Trophoblast cell (in vitro differentiated cells and primary cell): ENCODE measurements at regions not wholly inside any gene's neighbourhood (a gene's known extent, or its start where the extent isn't known, plus 50 kb on each side); places are given as distances from the start of the nearest gene placed in this dataset.

Source experiments
- DNase-seq, 2 donors: peaks; one replicate each; pipeline ENCODE4 v3.0.0-alpha.2; 2016
- H2AFZ ChIP-seq: 2 replicates; pipeline ENCODE4 v1.6.1; 2013; ENCODE audit warnings: low read length, moderate library complexity, mild to moderate bottlenecking; ENCODE audit not compliant: insufficient read depth, poor library complexity
- H2AK5ac ChIP-seq: 2 replicates; pipeline ENCODE4 v1.6.1; 2013; ENCODE audit warnings: mild to moderate bottlenecking, low read length
- H2BK120ac ChIP-seq: 2 replicates; pipeline ENCODE4 v1.6.1; 2013; ENCODE audit warnings: low read length, mild to moderate bottlenecking, moderate library complexity; ENCODE audit not compliant: insufficient read depth, poor library complexity
- H2BK12ac ChIP-seq: 2 replicates; pipeline ENCODE4 v1.6.1; 2013; ENCODE audit warnings: mild to moderate bottlenecking, low read length, moderate library complexity
- H2BK5ac ChIP-seq: 2 replicates; pipeline ENCODE4 v1.6.1; 2013; ENCODE audit warnings: low read length, low read depth, moderate library complexity, mild to moderate bottlenecking; ENCODE audit not compliant: poor library complexity
- H3K14ac ChIP-seq: 2 replicates; pipeline ENCODE4 v1.6.1; 2013; ENCODE audit warnings: mild to moderate bottlenecking, low read length
- H3K18ac ChIP-seq: 2 replicates; pipeline ENCODE4 v1.6.1; 2013; ENCODE audit warnings: mild to moderate bottlenecking, low read length
- H3K23ac ChIP-seq: 2 replicates; pipeline ENCODE4 v1.6.1; 2013; ENCODE audit warnings: low read length
- H3K27ac ChIP-seq: 2 replicates; pipeline ENCODE4 v1.5.1; 2013; ENCODE audit warnings: low read depth, mild to moderate bottlenecking, inconsistent platforms, low read length, moderate library complexity
- H3K27me3 ChIP-seq: 2 replicates; pipeline ENCODE4 v1.6.1; 2013; ENCODE audit warnings: inconsistent platforms, mild to moderate bottlenecking, low read length, moderate library complexity; ENCODE audit not compliant: insufficient read depth
- H3K36me3 ChIP-seq, 2 experiments: 1 replicate in 1 of 2; 2 replicates in 1 of 2; pipeline ENCODE4 v1.6.1; 2013; ENCODE audit warnings: low read length in 2 of 2, mild to moderate bottlenecking in 2 of 2, moderate library complexity in 1 of 2; ENCODE audit not compliant: insufficient read depth in 2 of 2, control insufficient read depth in 1 of 2
- H3K4ac ChIP-seq: 2 replicates; pipeline ENCODE4 v1.6.1; 2013; ENCODE audit warnings: low read depth, mild to moderate bottlenecking, low read length, moderate library complexity
- H3K4me1 ChIP-seq, 2 experiments: 1 replicate in 1 of 2; 2 replicates in 1 of 2; pipeline ENCODE4 v1.6.1; 2013; ENCODE audit warnings: low read length in 2 of 2, mild to moderate bottlenecking in 2 of 2, moderate library complexity in 1 of 2; ENCODE audit not compliant: insufficient read depth in 2 of 2, control insufficient read depth in 1 of 2
- H3K4me2 ChIP-seq: 2 replicates; pipeline ENCODE4 v1.6.1; 2013; ENCODE audit warnings: inconsistent platforms, mild to moderate bottlenecking, low read length, moderate library complexity
- H3K4me3 ChIP-seq: 2 replicates; pipeline ENCODE4 v1.5.1; 2013; ENCODE audit warnings: mild to moderate bottlenecking, low read depth, low read length, inconsistent platforms
- H3K79me1 ChIP-seq: one replicate; pipeline ENCODE4 v1.6.1; 2013; ENCODE audit warnings: low read length
- H3K79me2 ChIP-seq: 2 replicates; pipeline ENCODE4 v1.6.1; 2013; ENCODE audit warnings: low read length, mild to moderate bottlenecking; ENCODE audit not compliant: control insufficient read depth, insufficient read depth, poor library complexity
- H3K9ac ChIP-seq: 2 replicates; pipeline ENCODE4 v1.6.1; 2013; ENCODE audit warnings: mild to moderate bottlenecking, low read length
- H3K9me3 ChIP-seq: 2 replicates; pipeline ENCODE4 v1.6.1; 2013; ENCODE audit warnings: low read depth, mild to moderate bottlenecking, control low read depth, inconsistent platforms, low read length; ENCODE audit not compliant: insufficient read depth
- H4K12ac ChIP-seq: 2 replicates; pipeline ENCODE4 v1.6.1; 2013; ENCODE audit warnings: low read depth, mild to moderate bottlenecking, low read length, moderate library complexity
- H4K8ac ChIP-seq: 2 replicates; pipeline ENCODE4 v1.6.1; 2013; ENCODE audit warnings: low read depth, mild to moderate bottlenecking, low read length, moderate library complexity
- H4K91ac ChIP-seq: one replicate; pipeline ENCODE4 v1.6.1; 2013; ENCODE audit warnings: low read depth, mild to moderate bottlenecking, low read length, moderate library complexity
- WGBS: extraction: QIAGEN DNeasy Blood & Tissue Kit; methylation state at CpG from one replicate; pipeline ENCODE4 v1.1.7; 2013; ENCODE audit warnings: missing lambda C conversion rate; ENCODE audit not compliant: insufficient read length, insufficient coverage; ENCODE audit errors: extremely low coverage; 5-methylcytosine and 5-hydroxymethylcytosine counted together

GRCh38 chr20:12928755-12929401 lies 79.9 kb upstream of the SPTLC3 start:
- Histone ChIP-seq H3K4me1 (no peaks in the 10 kb centered on the region), H3K36me3 (no peaks in the 10 kb centered on the region), H3K4me3 (no peak overlapping the region), H3K27ac (no peak overlapping the region), H4K12ac (no peak overlapping the region), H4K8ac (no peak overlapping the region), H2BK5ac (no peak overlapping the region), H3K79me1 (no peaks in the 10 kb centered on the region), H3K27me3 (no peaks in the 10 kb centered on the region), H2AK5ac (no peak overlapping the region), H3K18ac (no peak overlapping the region), H3K4ac (no peak overlapping the region), H3K79me2 (no peaks in the 10 kb centered on the region), H3K14ac (no peak overlapping the region), H3K9ac (no peak overlapping the region), H2AFZ (no peak overlapping the region), H2BK120ac (no peak overlapping the region), H2BK12ac (no peak overlapping the region), H3K23ac (no peak overlapping the region), H3K4me2 (no peak overlapping the region), H4K91ac (no peak overlapping the region), H3K9me3 (no peaks in the 10 kb centered on the region)
- DNase-seq: no peak
- no CpG with 5 or more reads among the region's 4 CpGs for WGBS

- no peaks in the 10 kb centered on the region for H3K79me2 ChIP-seq
- H3K4ac ChIP-seq: no peak overlapping the region
- no peak for DNase-seq
Measured at GRCh38 chr20:12936020-12936419, 72.8 kb upstream of the SPTLC3 start.

GRCh38 chr20:12936524-12936923 lies 72.2 kb upstream of the SPTLC3 start:
- Histone ChIP-seq H3K27me3 (no peaks in the 10 kb centered on the region), H3K18ac (no peak overlapping the region), H3K79me2 (no peaks in the 10 kb centered on the region), H3K14ac (no peak overlapping the region), H3K4me2 (no peak overlapping the region), H3K27ac (no peak overlapping the region), H2AK5ac (no peak overlapping the region), H2BK120ac (no peak overlapping the region), H4K8ac (no peak overlapping the region), H3K36me3 (no peaks in the 10 kb centered on the region), H3K23ac (no peak overlapping the region), H3K9me3 (no peaks in the 10 kb centered on the region), H4K12ac (no peak overlapping the region), H4K91ac (no peak overlapping the region), H3K79me1 (no peaks in the 10 kb centered on the region), H2BK5ac (no peak overlapping the region), H3K4me3 (no peak overlapping the region), H3K4me1 (no peaks in the 10 kb centered on the region), H3K4ac (no peak overlapping the region), H3K9ac (no peak overlapping the region), H2BK12ac (no peak overlapping the region), H2AFZ (no peak overlapping the region)
- WGBS: no CpG with 5 or more reads among the region's 6 CpGs
- DNase-seq: no peak

More at GRCh38 chr20:12936020-12936419, 72.8 kb upstream of the SPTLC3 start:
- H3K36me3 ChIP-seq: no peaks in the 10 kb centered on the region
- no peak overlapping the region for H3K4me2 ChIP-seq
- H4K12ac ChIP-seq: no peak overlapping the region
- H3K23ac ChIP-seq: no peak overlapping the region
- H3K14ac ChIP-seq: no peak overlapping the region
- H3K27ac ChIP-seq: no peak overlapping the region
- no peak overlapping the region for H4K91ac ChIP-seq
- no peak overlapping the region for H2BK12ac ChIP-seq
- no peak overlapping the region for H3K9ac ChIP-seq
- H2BK120ac ChIP-seq: no peak overlapping the region
- no peak overlapping the region for H3K4me3 ChIP-seq
- WGBS: no CpG with 5 or more reads among the region's 5 CpGs
- H2BK5ac ChIP-seq: no peak overlapping the region
- no peaks in the 10 kb centered on the region for H3K79me1 ChIP-seq
- H3K9me3 ChIP-seq: no peaks in the 10 kb centered on the region
- no peak overlapping the region for H2AFZ ChIP-seq
- no peaks in the 10 kb centered on the region for H3K4me1 ChIP-seq
- H3K27me3 ChIP-seq: no peaks in the 10 kb centered on the region
- H4K8ac ChIP-seq: no peak overlapping the region
- H3K18ac ChIP-seq: no peak overlapping the region
- no peak overlapping the region for H2AK5ac ChIP-seq

- Histone ChIP-seq H3K9ac (no peak overlapping the region), H3K79me1 (no peaks in the 10 kb centered on the region), H3K4me3 (no peak overlapping the region), H4K12ac (no peak overlapping the region), H3K4me1 (no peaks in the 10 kb centered on the region), H4K91ac (no peak overlapping the region), H3K79me2 (no peaks in the 10 kb centered on the region), H3K23ac (no peak overlapping the region), H2AK5ac (no peak overlapping the region), H2BK5ac (no peak overlapping the region), H3K36me3 (no peaks in the 10 kb centered on the region), H3K14ac (no peak overlapping the region), H2BK12ac (no peak overlapping the region), H3K27ac (no peak overlapping the region), H3K18ac (no peak overlapping the region), H4K8ac (no peak overlapping the region), H2BK120ac (no peak overlapping the region), H2AFZ (no peak overlapping the region), H3K4me2 (no peak overlapping the region), H3K4ac (no peak overlapping the region), H3K27me3 (no peaks in the 10 kb centered on the region), H3K9me3 (no peaks in the 10 kb centered on the region)
- no peak for DNase-seq
- WGBS: no CpG with 5 or more reads among the region's 1 CpG
Measured at GRCh38 chr20:12941025-12941424, 67.7 kb upstream of the SPTLC3 start.
